Activated T-helper 2 cell treated with anti-CD3 and anti-CD28 coated beads, Interferon-gamma antibody, Interleukin-2, Interleukin-4, amounts not matched to agents 10 μg/mL and 5 μg/mL and 100 μg/mL, durations not matched to agents 14 hours and 24 hours and 36 hours (primary cell): ENCODE measurements at regions not wholly inside any gene's neighbourhood (a gene's known extent, or its start where the extent isn't known, plus 50 kb on each side); places are given as distances from the start of the nearest gene placed in this dataset.

Source experiments
- DNase-seq: peaks from one replicate; pipeline ENCODE4 v3.0.0; 2021; ENCODE audit warnings: low spot score
- H3K27ac Mint-ChIP-seq: one replicate; pipeline ENCODE4 v1.8.0; 2021; ENCODE audit warnings: mixed read lengths
- H3K27me3 Mint-ChIP-seq: one replicate; pipeline ENCODE4 v1.8.0; 2021; ENCODE audit warnings: low read depth, mixed read lengths
- H3K36me3 Mint-ChIP-seq: one replicate; pipeline ENCODE4 v1.8.0; 2021; ENCODE audit warnings: low read depth, mixed read lengths
- H3K4me1 Mint-ChIP-seq: one replicate; pipeline ENCODE4 v1.8.0; 2021; ENCODE audit warnings: low read depth, mixed read lengths
- H3K4me3 Mint-ChIP-seq: one replicate; pipeline ENCODE4 v1.8.0; 2021; ENCODE audit warnings: low read depth, mild to moderate bottlenecking, moderate library complexity, mixed read lengths
- H3K9me3 Mint-ChIP-seq: one replicate; pipeline ENCODE4 v1.8.0; 2021; ENCODE audit warnings: mixed read lengths
- intact Hi-C: fragments of 100-400 bp; cut with micrococcal nuclease; formaldehyde crosslinking; loops from one replicate; pipeline ENCODE4 v1.15.1; 2023

- H3K9me3 Mint-ChIP-seq: peaks cover 6% of the 10 kb centered on the region
- no peaks in the 10 kb centered on the region for H3K4me1 Mint-ChIP-seq
- intact Hi-C loops: no loop called here
- DNase-seq: no peak
- H3K27ac Mint-ChIP-seq: no peak overlapping the region
- no peaks in the 10 kb centered on the region for H3K36me3 Mint-ChIP-seq
- no peak overlapping the region for H3K4me3 Mint-ChIP-seq
- peaks cover 6% of the 10 kb centered on the region for H3K27me3 Mint-ChIP-seq
Observed at GRCh38 chr5:39876146-39876545, 451.4 kb upstream of the DAB2 start.

GRCh38 chr5:39870137-39870536 is 445.4 kb upstream of the DAB2 start:
- intact Hi-C loops: no loop called here
- DNase-seq: no peak

GRCh38 chr5:39869396-39869795 is 444.6 kb upstream of the DAB2 start:
- no peak for DNase-seq
- Mint-ChIP-seq H3K27me3 (peaks cover 2% of the 10 kb centered on the region), H3K9me3 (peaks cover 14% of the 10 kb centered on the region), H3K4me3 (no peak overlapping the region), H3K27ac (no peak overlapping the region), H3K4me1 (no peaks in the 10 kb centered on the region), H3K36me3 (no peaks in the 10 kb centered on the region)
- intact Hi-C loops: no loop called here

More at GRCh38 chr5:39870137-39870536, 445.4 kb upstream of the DAB2 start:
- H3K4me1 Mint-ChIP-seq: no peaks in the 10 kb centered on the region
- peaks cover 14% of the 10 kb centered on the region for H3K9me3 Mint-ChIP-seq
- H3K27ac Mint-ChIP-seq: no peak overlapping the region
- H3K27me3 Mint-ChIP-seq: peaks cover 6% of the 10 kb centered on the region
- no peaks in the 10 kb centered on the region for H3K36me3 Mint-ChIP-seq
- H3K4me3 Mint-ChIP-seq: no peak overlapping the region

GRCh38 chr5:39867923-39868322 is 443.1 kb upstream of the DAB2 start:
- intact Hi-C loops: no loop called here
- no peaks in the 10 kb centered on the region for H3K4me1 Mint-ChIP-seq
- no peaks in the 10 kb centered on the region for H3K27me3 Mint-ChIP-seq
- H3K4me3 Mint-ChIP-seq: no peak overlapping the region
- no peaks in the 10 kb centered on the region for H3K36me3 Mint-ChIP-seq
- peaks cover 14% of the 10 kb centered on the region for H3K9me3 Mint-ChIP-seq
- H3K27ac Mint-ChIP-seq: no peak overlapping the region
- DNase-seq: no peak

- H3K9me3 Mint-ChIP-seq: no peaks in the 10 kb centered on the region
- H3K36me3 Mint-ChIP-seq: no peaks in the 10 kb centered on the region
- no peak for DNase-seq
- intact Hi-C loops: no loop called here
- no peaks in the 10 kb centered on the region for H3K27me3 Mint-ChIP-seq
- H3K4me3 Mint-ChIP-seq: no peak overlapping the region
- H3K4me1 Mint-ChIP-seq: no peaks in the 10 kb centered on the region
- H3K27ac Mint-ChIP-seq: no peak overlapping the region
Observed at GRCh38 chr5:39863926-39864552, 439.3 kb upstream of the DAB2 start.

GRCh38 chr5:39857041-39857440 is 432.3 kb upstream of the DAB2 start:
- Mint-ChIP-seq H3K9me3 (no peaks in the 10 kb centered on the region), H3K27me3 (peaks cover 5% of the 10 kb centered on the region), H3K4me1 (no peaks in the 10 kb centered on the region), H3K27ac (no peak overlapping the region), H3K4me3 (no peak overlapping the region), H3K36me3 (no peaks in the 10 kb centered on the region)
- no peak for DNase-seq
- intact Hi-C loops: no loop called here

- Mint-ChIP-seq H3K4me1 (no peaks in the 10 kb centered on the region), H3K36me3 (no peaks in the 10 kb centered on the region), H3K27me3 (peaks cover 5% of the 10 kb centered on the region), H3K27ac (no peak overlapping the region), H3K4me3 (no peak overlapping the region), H3K9me3 (no peaks in the 10 kb centered on the region)
- DNase-seq: no peak
- intact Hi-C loops: no loop called here
Observed at GRCh38 chr5:39854771-39855410, 430.1 kb upstream of the DAB2 start.

GRCh38 chr5:39850291-39850690 is 425.5 kb upstream of the DAB2 start:
- intact Hi-C loops: no loop called here
- Mint-ChIP-seq H3K36me3 (no peaks in the 10 kb centered on the region), H3K27me3 (no peaks in the 10 kb centered on the region), H3K4me1 (no peaks in the 10 kb centered on the region), H3K9me3 (no peaks in the 10 kb centered on the region), H3K4me3 (no peak overlapping the region), H3K27ac (no peak overlapping the region)
- DNase-seq: no peak

- H3K4me1 Mint-ChIP-seq: no peaks in the 10 kb centered on the region
- intact Hi-C loops: no loop called here
- no peak overlapping the region for H3K4me3 Mint-ChIP-seq
- no peak for DNase-seq
- no peaks in the 10 kb centered on the region for H3K9me3 Mint-ChIP-seq
- no peaks in the 10 kb centered on the region for H3K36me3 Mint-ChIP-seq
- no peak overlapping the region for H3K27ac Mint-ChIP-seq
- peaks cover 5% of the 10 kb centered on the region for H3K27me3 Mint-ChIP-seq
Observed at GRCh38 chr5:39846144-39846543, 421.4 kb upstream of the DAB2 start.

GRCh38 chr5:39843767-39844166 is 419.0 kb upstream of the DAB2 start:
- peaks cover 5% of the 10 kb centered on the region for H3K27me3 Mint-ChIP-seq
- H3K4me3 Mint-ChIP-seq: no peak overlapping the region
- no peaks in the 10 kb centered on the region for H3K9me3 Mint-ChIP-seq
- no peaks in the 10 kb centered on the region for H3K36me3 Mint-ChIP-seq
- no peak overlapping the region for H3K27ac Mint-ChIP-seq
- H3K4me1 Mint-ChIP-seq: no peaks in the 10 kb centered on the region
- DNase-seq: no peak
- intact Hi-C loops: no loop called here

- no peak overlapping the region for H3K27ac Mint-ChIP-seq
- intact Hi-C loops: no loop called here
- peaks cover 6% of the 10 kb centered on the region for H3K27me3 Mint-ChIP-seq
- no peaks in the 10 kb centered on the region for H3K4me1 Mint-ChIP-seq
- no peaks in the 10 kb centered on the region for H3K9me3 Mint-ChIP-seq
- H3K36me3 Mint-ChIP-seq: no peaks in the 10 kb centered on the region
- no peak overlapping the region for H3K4me3 Mint-ChIP-seq
- no peak for DNase-seq
Observed at GRCh38 chr5:39835371-39835770, 410.6 kb upstream of the DAB2 start.

GRCh38 chr5:39829441-39829840 is 404.7 kb upstream of the DAB2 start:
- no peak overlapping the region for H3K4me3 Mint-ChIP-seq
- H3K36me3 Mint-ChIP-seq: no peaks in the 10 kb centered on the region
- no peaks in the 10 kb centered on the region for H3K9me3 Mint-ChIP-seq
- H3K27me3 Mint-ChIP-seq: peaks cover 1% of the 10 kb centered on the region
- H3K4me1 Mint-ChIP-seq: no peaks in the 10 kb centered on the region
- no peak overlapping the region for H3K27ac Mint-ChIP-seq
- intact Hi-C loops: no loop called here
- no peak for DNase-seq

- no peaks in the 10 kb centered on the region for H3K4me1 Mint-ChIP-seq
- no peak overlapping the region for H3K27ac Mint-ChIP-seq
- H3K9me3 Mint-ChIP-seq: no peaks in the 10 kb centered on the region
- intact Hi-C loops: no loop called here
- no peak for DNase-seq
- H3K36me3 Mint-ChIP-seq: no peaks in the 10 kb centered on the region
- no peaks in the 10 kb centered on the region for H3K27me3 Mint-ChIP-seq
- no peak overlapping the region for H3K4me3 Mint-ChIP-seq
Observed at GRCh38 chr5:39826051-39826450, 401.3 kb upstream of the DAB2 start.
